SK-N-SH (cell line): ENCODE measurements at regions not wholly inside any gene's neighbourhood (a gene's known extent, or its start where the extent isn't known, plus 50 kb on each side); places are given as distances from the start of the nearest gene placed in this dataset.

ENCODE experiments used
- CTCF ChIP-seq: fragments of 200-600 bp; sonication (generic); IDR thresholded peaks from 2 replicates; pipeline ENCODE4 v1.6.1; 2017; ENCODE audit warnings: antibody characterized with exemption, mild to moderate bottlenecking, moderate library complexity
- EZH2phosphoT487 ChIP-seq: fragments of 200-600 bp; sonication (generic); IDR thresholded peaks from 2 replicates; pipeline ENCODE4 v1.6.1; 2017; ENCODE audit warnings: low read depth, mixed run types, mild to moderate bottlenecking, antibody characterized with exemption, moderate library complexity, borderline replicate concordance
- FOXM1 ChIP-seq: IDR thresholded peaks from 2 replicates; pipeline ENCODE4 v1.4.0; 2012; ENCODE audit warnings: low read depth, mild to moderate bottlenecking
- GABPA ChIP-seq: IDR thresholded peaks from 2 replicates; pipeline ENCODE4 v1.4.0; 2012; ENCODE audit warnings: low read depth, mild to moderate bottlenecking
- JUND ChIP-seq: IDR thresholded peaks from 2 replicates; pipeline ENCODE4 v1.4.0; 2012
- POLR2AphosphoS5 ChIP-seq: IDR thresholded peaks from 2 replicates; pipeline ENCODE4 v1.6.1; 2012; ENCODE audit warnings: low read depth, low read length
- RFX5 ChIP-seq: IDR thresholded peaks from 2 replicates; pipeline ENCODE4 v1.6.1; 2012; ENCODE audit warnings: mild to moderate bottlenecking, improper control_type of control experiment, low read length
- RXRA ChIP-seq: IDR thresholded peaks from 2 replicates; pipeline ENCODE4 v1.4.0; 2012; ENCODE audit warnings: low read depth, mild to moderate bottlenecking, borderline replicate concordance
- TCF12 ChIP-seq: IDR thresholded peaks from 2 replicates; pipeline ENCODE4 v1.4.0; 2012
- YY1 ChIP-seq: IDR thresholded peaks from 2 replicates; pipeline ENCODE4 v1.4.0; 2012; ENCODE audit warnings: low read depth, mild to moderate bottlenecking
- TF ChIP-seq, protein P1 (sequence below): IDR thresholded peaks from 2 replicates; pipeline ENCODE4 v1.6.1; 2012; ENCODE audit warnings: mild to moderate bottlenecking, low read depth, low read length, moderate library complexity

DNA sequence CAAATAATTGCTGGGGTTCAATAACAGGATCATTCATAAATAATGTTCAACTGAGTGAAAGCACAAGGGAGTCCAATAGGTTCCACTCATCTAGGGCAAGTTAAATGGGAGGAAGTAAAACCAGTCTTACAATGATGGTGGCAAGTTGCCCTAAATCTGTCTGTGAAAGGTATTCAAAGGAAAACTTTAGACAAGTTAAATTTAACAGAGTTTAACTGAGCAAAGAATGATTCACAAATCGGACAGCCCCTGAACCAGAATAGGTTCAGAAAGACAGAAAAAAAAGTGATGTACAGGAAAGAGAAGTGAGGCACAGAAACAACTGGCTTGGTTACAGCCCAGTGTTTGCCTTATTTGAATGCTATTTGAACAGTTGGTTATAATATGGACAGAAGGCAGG lies 183.5 kb upstream of the ADGRL4 start:
- TF ChIP-seq CTCF (no peak), YY1 (no peak), JUND (no peak), TCF12 (peak; percentile 21; the same call in 1 of the 2 replicates), RFX5 (no peak), RXRA (no peak), GABPA (no peak), POLR2AphosphoS5 (no peak), FOXM1 (no peak), EZH2phosphoT487 (no peak)
- TF ChIP-seq, protein P1, sequence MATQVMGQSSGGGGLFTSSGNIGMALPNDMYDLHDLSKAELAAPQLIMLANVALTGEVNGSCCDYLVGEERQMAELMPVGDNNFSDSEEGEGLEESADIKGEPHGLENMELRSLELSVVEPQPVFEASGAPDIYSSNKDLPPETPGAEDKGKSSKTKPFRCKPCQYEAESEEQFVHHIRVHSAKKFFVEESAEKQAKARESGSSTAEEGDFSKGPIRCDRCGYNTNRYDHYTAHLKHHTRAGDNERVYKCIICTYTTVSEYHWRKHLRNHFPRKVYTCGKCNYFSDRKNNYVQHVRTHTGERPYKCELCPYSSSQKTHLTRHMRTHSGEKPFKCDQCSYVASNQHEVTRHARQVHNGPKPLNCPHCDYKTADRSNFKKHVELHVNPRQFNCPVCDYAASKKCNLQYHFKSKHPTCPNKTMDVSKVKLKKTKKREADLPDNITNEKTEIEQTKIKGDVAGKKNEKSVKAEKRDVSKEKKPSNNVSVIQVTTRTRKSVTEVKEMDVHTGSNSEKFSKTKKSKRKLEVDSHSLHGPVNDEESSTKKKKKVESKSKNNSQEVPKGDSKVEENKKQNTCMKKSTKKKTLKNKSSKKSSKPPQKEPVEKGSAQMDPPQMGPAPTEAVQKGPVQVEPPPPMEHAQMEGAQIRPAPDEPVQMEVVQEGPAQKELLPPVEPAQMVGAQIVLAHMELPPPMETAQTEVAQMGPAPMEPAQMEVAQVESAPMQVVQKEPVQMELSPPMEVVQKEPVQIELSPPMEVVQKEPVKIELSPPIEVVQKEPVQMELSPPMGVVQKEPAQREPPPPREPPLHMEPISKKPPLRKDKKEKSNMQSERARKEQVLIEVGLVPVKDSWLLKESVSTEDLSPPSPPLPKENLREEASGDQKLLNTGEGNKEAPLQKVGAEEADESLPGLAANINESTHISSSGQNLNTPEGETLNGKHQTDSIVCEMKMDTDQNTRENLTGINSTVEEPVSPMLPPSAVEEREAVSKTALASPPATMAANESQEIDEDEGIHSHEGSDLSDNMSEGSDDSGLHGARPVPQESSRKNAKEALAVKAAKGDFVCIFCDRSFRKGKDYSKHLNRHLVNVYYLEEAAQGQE, result no peak
